GM18861 (cell line): ENCODE measurements at regions not wholly inside any gene's neighbourhood (a gene's known extent, or its start where the extent isn't known, plus 50 kb on each side); places are given as distances from the start of the nearest gene placed in this dataset.

ENCODE experiments used
- ATAC-seq: cut with Tn5 transposase; IDR thresholded peaks from one replicate; pipeline ENCODE4 v1.9.1; 2021; ENCODE audit not compliant: unreplicated experiment

DNA sequence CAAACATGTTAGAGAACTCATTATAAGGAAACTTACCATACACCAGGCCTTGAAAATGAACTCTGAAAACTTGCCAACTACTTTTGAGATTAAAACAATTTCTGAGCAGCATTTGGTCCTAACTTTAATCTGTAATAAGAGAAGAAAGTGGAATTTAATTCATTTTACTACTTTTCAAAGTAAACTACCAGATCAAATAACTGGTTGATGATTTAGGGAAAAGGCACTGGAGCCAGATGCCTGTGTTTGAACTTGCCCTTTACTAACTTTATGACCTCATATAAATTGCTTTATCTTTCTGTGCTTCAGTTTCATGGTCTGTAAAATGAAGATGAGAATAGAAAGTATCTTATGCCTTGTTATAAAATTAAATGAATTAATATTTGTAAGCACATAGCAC, 159.9 kb upstream of the PCDH18 start:
- no peak for ATAC-seq

DNA sequence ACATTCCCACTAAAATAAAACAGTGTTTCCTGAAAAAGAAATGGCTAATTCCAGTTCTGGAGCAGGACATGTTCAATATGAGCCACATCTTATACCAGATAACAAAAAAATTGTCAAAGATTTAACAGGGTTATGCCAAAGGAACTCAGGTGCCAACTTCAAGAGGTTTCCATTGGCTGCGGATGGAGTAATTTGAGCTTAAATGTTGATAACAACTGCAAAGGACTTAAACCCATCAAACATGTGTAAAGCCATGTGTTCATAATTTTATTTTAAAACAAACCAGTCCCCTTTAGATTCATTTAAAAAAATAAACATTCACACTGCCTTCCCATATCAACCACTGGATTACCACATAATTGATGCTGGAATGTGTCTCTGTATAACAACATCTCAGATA, 156.4 kb upstream of the PCDH18 start:
- no peak for ATAC-seq

- ATAC-seq: no peak
Observed at GRCh38 chr4:137685357-137685756, 153.1 kb upstream of the PCDH18 start.

GRCh38 chr4:137681081-137681480, 148.8 kb upstream of the PCDH18 start:
- no peak for ATAC-seq

DNA sequence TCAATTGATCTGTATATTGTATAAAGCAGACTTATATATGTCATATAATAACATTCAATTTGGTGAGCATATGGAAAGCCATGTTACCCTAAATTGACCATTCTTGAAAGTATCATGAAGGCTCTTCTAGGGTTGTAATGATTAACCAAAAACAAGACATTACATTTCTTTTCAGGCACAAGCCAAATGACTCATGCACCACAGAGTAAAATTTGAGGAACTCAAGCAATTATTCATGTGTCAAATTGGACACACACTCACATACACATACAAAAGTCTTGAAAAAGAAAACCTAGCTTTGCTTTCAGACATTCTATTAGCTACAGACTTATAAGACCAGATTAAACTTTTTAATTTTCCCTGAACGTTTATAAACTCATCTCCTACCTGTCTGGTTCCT, 146.5 kb upstream of the PCDH18 start:
- peak; percentile 92 for ATAC-seq

GRCh38 chr4:137677863-137678262, 145.6 kb upstream of the PCDH18 start:
- no peak for ATAC-seq

DNA sequence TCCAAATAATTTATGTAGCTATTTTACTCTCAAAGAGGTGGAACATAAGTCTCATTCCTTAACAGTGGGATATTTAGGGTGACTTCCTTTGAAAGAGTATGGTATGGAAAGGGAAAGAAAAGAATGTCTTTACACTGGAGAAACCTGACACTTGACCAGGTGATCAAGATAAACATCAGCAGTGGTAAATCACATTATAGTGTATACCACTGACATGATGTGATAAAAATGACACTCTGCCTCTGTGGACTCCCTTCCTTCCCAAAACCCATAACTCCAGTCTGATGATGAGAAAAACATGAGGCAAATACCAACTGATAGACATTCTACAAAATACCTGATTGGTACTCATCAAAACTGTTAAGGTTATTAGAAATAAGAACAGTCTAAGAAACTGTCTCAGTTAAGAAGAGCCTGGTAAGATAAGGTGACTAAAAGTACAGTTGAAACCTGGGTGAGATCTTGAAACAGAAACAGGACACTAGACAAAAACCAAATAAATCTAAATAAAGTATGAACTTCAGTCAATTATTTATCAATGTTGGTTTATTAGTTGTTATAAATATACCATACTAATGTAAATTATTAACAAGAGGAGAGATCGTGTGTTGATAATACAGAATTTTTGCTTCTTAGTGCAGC, 144.2 kb upstream of the PCDH18 start:
- peak; percentile 45 for ATAC-seq

DNA sequence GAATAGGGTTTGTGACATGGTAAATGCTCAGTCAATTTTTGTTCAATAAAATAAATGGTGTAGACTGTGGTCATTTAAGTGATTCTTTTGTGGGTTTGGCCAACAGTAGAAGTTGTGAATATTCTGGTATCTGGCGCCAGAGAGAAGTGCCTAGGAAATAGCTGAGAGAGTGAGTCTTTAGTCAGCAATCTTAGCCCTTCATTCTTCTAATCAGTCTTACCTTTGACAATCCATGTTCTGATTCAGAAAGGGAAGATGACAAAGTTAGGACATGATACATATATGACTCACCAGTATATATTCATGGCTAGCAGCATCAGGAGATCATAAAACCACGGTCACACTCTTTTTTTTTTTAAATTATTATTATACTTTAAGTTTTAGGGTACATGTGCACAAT, 141.8 kb upstream of the PCDH18 start:
- ATAC-seq: no peak

DNA sequence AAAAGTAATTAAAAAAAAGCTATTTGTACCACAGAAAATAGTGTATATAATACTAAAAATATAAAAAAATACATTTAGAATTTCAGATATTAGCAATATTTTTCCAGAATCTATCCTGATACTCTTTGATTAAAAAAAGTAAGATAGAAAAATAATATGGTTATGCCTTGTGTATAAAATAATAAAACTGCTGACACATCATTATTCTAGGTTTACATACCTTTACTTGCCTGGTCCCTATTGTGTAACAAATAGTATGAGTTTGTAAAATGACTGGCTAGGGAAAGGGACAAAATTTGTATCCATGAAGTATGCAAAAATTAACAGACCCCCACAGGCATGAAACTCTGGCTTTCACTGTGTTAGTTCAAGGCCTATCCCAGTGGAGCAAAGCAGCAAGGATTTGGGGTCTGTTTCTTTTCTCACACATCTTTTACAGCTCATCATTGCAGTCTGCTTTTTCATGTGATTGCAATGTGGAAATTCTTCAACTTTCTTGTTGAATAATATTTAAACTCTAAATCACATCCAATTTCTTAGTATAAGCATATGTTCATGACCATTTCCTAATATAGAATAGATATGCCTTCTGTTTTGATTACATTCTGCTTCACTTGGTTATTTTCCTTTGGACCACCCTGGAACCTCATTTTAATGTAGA, 136.7 kb upstream of the PCDH18 start:
- ATAC-seq: no peak

- no peak for ATAC-seq
Observed at GRCh38 chr4:137664416-137664815, 132.1 kb upstream of the PCDH18 start.

DNA sequence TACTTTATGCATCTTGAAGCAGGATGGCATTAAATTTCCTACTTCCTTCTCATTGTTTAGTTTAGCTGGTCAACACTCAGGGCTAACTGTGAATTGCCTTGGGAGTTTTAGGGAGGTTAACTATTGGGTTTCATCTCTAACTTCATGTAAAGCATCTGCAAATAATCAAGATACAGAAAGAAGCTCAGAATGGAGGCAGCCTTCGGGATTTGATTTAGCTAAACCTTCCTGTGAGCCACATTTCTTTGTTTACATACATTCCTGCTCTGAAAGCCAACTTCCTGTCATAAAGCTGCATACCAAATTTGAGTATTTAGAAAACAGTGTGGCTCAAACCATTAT, 131.7 kb upstream of the PCDH18 start:
- ATAC-seq: no peak

DNA sequence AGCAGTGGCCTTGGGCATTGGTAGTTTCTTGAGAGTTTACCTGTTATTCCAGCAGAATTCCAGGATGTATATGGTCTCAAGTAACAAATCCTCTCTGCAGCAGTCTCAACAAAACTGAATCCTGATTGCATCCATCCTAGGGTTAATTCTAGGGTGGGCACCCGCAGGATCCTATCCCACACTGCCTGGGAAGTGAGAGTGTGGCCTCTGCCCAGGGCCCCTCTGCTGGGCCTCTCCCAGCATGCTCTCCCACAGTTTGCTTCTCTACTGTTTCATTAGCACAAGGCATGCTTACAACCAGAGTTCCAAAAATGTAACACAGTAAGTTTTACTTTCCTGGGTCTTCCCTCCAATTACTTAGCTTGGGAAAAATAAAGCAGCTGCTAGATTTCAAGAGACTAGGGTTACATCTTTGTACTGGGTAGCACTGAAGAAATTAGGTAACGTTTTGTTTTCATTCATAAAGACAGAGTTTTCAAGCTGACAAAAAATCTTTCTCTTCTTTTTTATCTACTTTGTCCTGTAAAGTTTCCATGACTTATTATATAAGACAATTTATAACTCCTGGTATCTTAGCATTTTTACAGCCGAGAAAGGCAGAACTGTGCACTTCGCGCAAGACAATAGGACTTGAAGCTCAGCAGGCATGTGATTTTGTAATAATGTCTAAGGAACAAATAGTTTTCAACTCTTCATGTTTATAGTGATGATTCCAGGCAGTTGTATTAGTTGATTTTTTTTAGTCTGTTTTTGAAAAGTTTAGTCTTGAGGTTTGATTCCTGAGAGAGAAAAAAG, 131.2 kb upstream of the PCDH18 start:
- no peak for ATAC-seq

- no peak for ATAC-seq
Observed at GRCh38 chr4:137661693-137662092, 129.4 kb upstream of the PCDH18 start.

- no peak for ATAC-seq
Observed at GRCh38 chr4:137660211-137660610, 127.9 kb upstream of the PCDH18 start.

DNA sequence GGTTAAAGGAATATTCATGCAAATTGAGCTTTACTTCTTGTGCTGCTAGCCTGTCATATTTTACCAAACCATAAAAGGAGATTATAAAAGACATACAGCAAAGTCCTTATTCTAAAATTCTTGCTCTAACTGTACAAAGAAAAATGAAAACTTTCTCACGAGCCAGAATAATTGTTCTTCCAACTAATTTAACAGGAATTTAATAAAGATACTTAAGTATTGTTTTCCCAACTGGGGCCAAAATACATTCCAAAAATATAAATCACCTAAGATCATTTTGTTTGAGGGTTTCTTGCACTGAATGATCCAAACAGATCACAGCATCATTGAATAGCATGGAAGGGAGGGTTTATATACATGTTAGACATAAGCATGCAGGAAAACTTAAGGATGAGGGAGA, 127.1 kb upstream of the PCDH18 start:
- ATAC-seq: no peak

DNA sequence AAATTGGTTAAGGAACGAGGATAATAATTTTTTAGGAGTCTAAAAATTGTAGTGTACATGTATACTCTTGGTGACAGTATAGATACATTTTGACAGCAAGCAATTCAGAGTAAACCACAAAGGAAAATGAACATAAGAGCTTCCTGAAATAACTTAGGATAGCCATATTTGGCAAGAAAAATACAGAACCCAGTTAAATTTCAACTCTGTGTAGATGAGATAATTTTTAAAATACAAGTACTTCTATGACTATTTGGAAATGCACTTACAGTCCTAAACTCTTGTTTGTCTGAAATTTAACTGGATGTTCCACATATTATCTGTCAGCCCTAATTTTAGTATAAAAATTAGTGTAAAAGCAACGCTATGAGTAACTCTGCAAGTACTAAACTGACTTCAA, 124.4 kb upstream of the PCDH18 start:
- no peak for ATAC-seq

DNA sequence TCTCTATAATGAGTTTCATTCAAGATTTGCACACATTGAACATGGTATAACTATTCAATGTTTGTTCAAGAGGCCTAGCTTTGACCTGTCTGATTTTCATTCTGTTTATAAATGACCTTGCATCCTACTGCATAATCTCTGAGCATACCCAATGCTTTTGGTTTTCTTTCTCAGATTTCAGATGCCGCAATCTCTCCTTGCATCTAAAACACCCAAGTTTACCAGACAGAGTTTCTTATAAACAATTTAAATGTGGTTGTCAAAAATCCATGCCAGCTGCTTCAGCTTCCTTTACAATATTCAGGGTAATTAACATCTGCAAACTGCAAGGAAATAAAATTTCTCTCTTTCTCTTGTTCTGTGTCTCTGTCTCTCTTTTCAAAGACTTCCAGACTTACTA, 123.0 kb upstream of the PCDH18 start:
- no peak for ATAC-seq

DNA sequence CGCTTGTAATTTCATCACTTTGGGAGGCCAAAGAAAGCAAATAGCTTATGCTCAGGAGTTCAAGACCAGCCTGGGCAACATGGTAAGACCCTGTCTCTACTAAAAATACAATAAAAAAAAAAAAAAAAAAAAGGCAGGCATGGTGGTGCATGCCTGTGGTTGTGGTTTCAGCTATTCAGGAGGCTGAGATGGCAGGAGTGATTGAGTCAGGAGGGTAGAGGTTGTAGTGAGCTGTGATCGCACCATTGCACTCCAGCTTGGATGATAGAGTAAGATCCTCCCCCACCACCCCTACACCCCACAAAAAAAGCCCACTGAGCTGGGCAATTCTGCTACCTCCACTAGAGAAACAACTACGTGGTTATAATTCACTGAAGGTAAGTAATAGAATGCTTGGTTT, 118.8 kb upstream of the PCDH18 start:
- ATAC-seq: no peak

- ATAC-seq: no peak
Observed at GRCh38 chr4:137649711-137650450, 117.6 kb upstream of the PCDH18 start.

GRCh38 chr4:137648531-137648930, 116.2 kb upstream of the PCDH18 start:
- ATAC-seq: no peak

DNA sequence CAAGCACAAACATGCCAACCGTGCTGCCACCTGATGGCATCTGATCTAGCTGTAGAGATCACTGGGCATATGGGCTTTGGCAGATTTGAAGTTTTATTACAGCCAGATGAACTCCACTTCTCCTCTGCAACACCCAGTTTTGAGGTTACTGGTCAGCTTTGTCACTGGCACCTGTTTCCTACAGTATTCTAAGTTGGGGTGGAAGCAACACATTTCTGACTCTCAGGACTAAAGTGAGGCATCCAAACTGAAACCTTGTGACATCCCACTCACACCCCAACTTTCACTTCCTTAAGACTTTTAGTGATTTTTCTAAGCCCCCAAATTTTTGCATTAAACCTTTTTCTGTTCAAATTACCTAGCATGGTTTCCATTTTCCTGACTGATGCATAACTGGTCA, 115.1 kb upstream of the PCDH18 start:
- peak; percentile 80 for ATAC-seq

DNA sequence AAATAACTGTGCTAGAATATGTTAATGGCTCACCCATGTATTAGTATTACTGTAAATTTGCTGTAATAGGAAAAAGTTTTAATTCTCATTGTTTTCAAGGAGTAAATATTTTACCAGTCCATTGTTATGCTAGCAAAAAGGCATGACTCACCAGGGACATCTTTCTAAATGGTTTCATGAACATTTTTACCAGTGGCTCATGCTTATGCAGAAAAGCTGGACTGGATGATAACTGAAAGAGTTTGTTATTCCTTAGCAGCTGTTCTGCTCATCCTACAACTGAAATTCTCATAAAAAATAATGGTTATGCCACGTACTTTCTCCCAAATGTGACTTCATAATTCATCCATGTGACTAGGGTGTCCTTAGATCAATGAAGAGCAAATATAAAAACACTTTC, 111.9 kb upstream of the PCDH18 start:
- no peak for ATAC-seq
